NCI-H2196 treated with DMSO at 0.1 percent for 48 hours (cell line): ENCODE measurements at regions not wholly inside any gene's neighbourhood (a gene's known extent, or its start where the extent isn't known, plus 50 kb on each side); places are given as distances from the start of the nearest gene placed in this dataset.

Experiments
- DNase-seq: peaks from one replicate; lab custom pipeline; 2025; ENCODE audit not compliant: unreplicated experiment; lab: John Stamatoyannopoulos, UW

GRCh38 chr17:70629902-70630301 lies 460.6 kb downstream of the KCNJ2 start:
- DNase-seq = no peak

DNA sequence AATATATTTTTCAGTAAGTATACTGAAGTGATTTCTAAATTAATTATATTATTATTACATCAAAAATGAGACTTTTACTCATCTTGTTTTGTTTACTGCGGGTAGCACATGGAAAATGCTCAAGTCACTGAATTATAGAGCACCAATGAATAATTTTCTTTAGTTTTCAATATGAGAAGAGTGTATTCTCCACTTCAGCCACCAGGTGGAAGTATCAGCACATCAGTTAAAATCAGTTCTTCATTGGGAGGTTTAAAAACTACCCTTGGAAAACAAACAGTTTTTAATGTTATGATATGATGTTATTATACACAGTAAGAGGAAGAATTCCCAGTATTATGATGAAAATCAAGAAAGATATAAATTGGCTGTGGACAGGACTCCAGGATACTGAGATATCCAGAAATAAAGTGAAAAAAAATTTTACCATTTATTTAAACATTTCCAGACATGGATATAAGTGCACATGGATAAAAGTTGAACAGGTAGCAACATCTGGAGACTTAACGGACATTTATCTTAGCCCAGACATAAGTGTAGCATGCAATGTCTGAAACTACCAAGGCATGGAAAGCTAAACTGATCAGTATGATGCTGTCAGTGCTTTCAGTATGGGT lies 467.3 kb downstream of the KCNJ2 start:
- DNase-seq = no peak

DNA sequence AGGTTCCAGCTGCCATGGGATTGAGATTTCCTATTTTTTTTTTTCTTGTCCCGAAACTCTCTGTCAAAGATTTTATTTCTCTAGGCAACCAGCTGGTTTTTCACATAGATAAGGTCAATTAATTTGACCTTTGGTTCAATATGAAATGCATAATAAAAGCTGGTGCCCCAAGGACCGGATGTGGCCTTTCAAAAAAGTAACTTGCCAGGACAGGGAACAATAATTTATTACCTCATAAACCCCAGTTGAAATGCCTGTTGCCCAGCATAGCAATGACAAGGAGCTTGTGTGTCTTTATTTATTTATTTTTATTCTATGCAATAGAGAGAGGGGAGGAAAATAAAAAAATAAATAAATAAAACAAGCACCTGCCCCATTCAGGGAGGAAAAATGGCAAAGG lies 472.7 kb downstream of the KCNJ2 start:
- no peak for DNase-seq

DNA sequence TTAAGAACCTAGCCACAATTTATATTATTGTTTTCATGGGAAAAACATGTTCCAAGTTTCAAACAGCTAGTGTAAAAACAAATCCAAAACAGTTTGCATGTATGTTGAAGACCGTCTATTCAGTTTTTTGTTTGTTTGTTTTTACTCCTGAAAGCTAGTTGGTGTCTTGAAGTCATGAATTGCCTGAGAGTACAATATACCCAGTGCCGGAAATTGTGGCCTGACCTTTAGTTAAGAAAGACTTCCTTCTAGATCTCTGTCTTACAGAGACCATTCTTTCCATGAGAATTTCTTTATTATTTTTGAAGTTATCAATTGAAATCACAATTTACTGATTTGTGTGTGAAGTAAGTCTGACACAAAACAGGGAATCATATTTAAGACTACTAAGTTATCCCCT lies 474.8 kb downstream of the KCNJ2 start:
- no peak for DNase-seq

DNA sequence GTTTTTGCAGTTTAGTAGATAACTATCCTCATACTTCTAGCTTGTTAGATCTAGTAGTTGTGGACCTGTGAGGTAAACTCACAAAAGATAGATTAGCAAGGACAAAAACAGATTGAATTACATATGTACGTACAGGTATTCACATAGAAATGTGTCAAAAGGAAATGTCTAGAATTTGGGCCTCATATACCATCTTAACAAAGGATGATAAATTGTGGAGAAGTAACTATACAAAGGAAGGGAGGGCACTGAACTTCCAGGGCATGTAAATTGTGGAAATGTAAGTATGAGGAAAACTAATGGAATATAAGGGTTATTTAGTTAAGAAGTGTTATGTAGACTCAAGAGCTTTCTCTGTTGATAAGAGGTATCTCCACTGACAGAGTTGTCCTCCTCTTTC lies 477.3 kb downstream of the KCNJ2 start:
- no peak for DNase-seq

DNA sequence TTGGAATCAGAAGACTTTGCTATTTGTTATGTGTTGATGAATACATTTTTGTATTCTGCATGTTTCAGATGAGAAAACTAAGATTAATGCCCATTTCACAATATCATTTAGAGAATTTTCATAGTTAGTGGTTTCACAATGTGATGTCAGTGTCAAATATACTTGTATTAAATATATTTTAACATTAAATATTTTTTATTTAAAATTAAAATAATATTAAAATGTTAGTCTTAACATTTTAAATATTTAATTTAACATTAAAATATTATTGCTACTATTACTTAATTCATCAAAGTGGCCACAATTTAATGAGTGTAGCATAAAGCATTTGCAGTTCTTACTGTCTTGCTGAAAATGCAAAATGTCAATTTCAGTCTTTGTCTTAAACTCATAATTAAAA lies 478.8 kb downstream of the KCNJ2 start:
- DNase-seq = no peak

GRCh38 chr17:70653850-70654249 lies 484.5 kb downstream of the KCNJ2 start:
- DNase-seq = no peak

GRCh38 chr17:70654706-70655105 lies 485.4 kb downstream of the KCNJ2 start:
- no peak for DNase-seq

DNA sequence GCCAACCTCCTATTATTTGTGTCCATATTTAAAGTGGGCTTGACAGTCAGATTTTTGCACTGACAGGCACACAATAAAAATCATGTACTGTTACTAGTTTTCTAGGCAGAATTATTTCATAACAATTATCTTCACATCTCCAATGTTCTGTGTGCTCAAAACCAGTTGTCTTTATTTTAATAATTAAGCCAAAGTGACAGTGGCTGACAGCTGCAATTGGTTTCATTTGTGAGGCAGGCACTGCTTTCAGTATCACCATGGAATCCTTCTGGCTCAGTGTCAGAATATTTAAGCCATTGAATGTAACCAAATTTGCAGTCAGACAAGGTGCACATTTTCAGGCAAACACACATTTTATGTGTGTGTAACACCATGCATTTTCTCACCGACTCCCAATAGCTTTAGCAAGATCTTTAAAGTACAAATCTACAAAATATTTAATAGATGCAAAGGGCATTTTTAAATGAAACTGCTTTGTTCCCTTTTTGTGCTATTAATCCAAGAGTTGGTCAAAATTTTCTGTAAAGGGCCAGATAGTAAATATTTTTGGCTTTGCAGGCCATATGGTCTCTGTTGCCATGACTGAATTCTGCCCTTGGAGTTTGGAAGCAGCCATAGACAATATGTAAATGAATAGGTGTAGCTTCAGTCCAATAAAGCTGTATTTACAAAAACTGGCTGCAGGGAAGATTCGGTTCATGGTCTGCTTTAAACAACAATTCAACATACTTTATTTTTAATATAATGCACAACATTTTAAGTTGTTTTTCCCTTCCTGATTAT lies 486.0 kb downstream of the KCNJ2 start:
- no peak for DNase-seq

GRCh38 chr17:70658317-70658716 lies 489.0 kb downstream of the KCNJ2 start:
- no peak for DNase-seq

GRCh38 chr17:70658840-70659239 lies 489.5 kb downstream of the KCNJ2 start:
- no peak for DNase-seq

- DNase-seq = peak; percentile 55
Observed at GRCh38 chr17:70661342-70662222, 492.2 kb downstream of the KCNJ2 start.

- DNase-seq = no peak
Observed at GRCh38 chr17:70668276-70668937, 499.1 kb downstream of the KCNJ2 start.

DNA sequence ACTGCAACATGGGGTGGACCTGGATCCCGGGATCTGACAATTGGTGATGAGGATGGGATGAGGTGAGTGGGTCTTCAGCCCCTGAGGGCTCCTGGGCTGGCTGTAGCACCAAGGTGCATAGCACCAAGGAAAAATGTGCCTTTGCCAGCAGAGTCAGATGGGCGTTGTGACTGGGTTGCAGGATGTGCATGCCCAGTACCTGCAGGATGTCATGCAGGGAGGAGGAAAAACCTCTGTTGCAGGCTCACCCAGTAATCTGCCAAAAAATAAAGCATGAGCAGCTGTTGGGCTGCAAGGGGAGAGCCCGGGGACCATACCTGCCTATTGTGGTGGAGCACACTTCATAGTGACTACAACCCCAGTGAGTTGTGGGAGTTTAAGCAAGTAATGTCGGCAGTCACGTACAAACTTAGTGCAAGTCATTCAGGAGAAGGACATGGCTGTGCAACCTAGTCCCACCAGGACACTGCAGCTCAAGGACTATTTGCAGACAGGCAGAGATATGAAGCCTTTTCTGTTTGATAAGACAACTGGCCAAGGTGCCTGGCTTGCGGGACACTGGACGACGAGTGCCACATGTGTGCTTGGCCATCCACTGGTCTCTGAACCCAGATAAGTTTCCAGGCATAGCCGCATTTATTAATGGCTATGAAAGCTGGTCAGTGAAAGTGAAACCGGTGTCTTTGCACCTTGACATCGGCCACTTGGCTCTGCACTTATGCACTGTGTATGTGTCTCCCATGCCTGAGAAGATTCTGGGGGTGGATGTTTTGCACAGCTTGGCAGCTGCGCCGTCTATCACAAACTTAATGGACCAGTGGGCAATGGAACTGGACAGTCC lies 499.8 kb downstream of the KCNJ2 start:
- DNase-seq = no peak

GRCh38 chr17:70674061-70674460 lies 504.7 kb downstream of the KCNJ2 start:
- DNase-seq = no peak

- DNase-seq = no peak
Observed at GRCh38 chr17:70675070-70675590, 505.8 kb downstream of the KCNJ2 start.

DNA sequence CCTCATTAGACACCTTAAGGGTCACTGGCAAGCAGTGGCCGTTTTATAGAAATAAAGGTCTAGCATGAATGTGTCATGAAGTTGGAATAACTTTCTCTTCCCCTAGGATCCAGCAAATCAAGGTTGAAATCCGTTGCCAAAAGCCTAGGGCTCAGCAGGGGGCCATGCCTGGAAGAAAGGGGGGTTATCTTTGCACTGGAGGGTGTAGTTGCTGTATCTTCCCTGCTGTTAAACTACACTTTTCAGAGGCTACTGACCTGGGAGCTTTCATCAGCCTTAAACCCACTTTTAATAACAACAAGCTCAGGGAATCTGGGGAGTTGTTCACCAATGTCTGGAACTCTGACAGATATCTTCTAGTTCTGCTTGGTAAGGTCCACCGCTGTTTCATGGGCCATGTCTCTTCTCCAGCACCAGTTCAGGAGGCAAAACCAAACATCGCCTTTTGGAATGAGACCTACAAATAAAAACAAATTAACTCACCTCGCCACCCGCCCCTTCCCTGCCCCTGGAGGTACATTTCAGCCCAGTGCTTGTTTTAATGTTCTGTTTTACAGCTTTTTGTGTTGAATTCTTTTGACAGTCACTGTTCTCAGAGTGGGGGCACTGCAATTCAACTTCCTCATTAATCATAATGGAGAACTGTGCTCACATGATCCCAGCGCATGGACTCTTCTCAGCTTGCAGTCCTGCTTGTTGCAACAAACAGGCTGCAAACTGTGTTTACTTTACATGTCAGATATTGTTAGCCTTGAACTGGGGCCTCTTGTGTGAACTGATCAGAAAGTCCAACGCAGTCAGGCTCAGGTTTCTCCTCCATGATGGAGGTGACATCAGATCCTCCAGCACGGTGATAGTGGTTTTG lies 508.7 kb downstream of the KCNJ2 start:
- no peak for DNase-seq

GRCh38 chr17:70678889-70679288 lies 509.6 kb downstream of the KCNJ2 start:
- no peak for DNase-seq

GRCh38 chr17:70683936-70684335 lies 514.6 kb downstream of the KCNJ2 start:
- no peak for DNase-seq
